GM20431 (cell line): ENCODE measurements at regions not wholly inside any gene's neighbourhood (a gene's known extent, or its start where the extent isn't known, plus 50 kb on each side); places are given as distances from the start of the nearest gene placed in this dataset.
"Not testable (repeated sequence)": the region's sequence is repeated elsewhere in the genome, so short reads cannot be mapped to it uniquely, and the experiment has no call there.

Experiments
- in situ Hi-C: fragments of 300-500 bp; cut with MseI, MboI; formaldehyde crosslinking; loops from one replicate; pipeline ENCODE4 v1.15.0; 2020; ENCODE audit warnings: low sequenced_read_pairs; ENCODE audit not compliant: unreplicated experiment

- in situ Hi-C loops = no loop called here
Observed at GRCh38 chr12:129959889-129960288, 56.1 kb upstream of the TMEM132D start.

- in situ Hi-C loops = no loop called here
Observed at GRCh38 chr12:129961091-129961490, 57.3 kb upstream of the TMEM132D start.

- in situ Hi-C loops = no loop called here
Observed at GRCh38 chr12:129961856-129962255, 58.0 kb upstream of the TMEM132D start.

GRCh38 chr12:129964300-129964699 is 60.5 kb upstream of the TMEM132D start:
- in situ Hi-C loops = no loop called here

- in situ Hi-C loops = no loop called here
Observed at GRCh38 chr12:129964826-129965457, 61.1 kb upstream of the TMEM132D start.

GRCh38 chr12:129966146-129966995 is 62.5 kb upstream of the TMEM132D start:
- in situ Hi-C loops = no loop called here

GRCh38 chr12:129971721-129972120 is 67.9 kb upstream of the TMEM132D start:
- in situ Hi-C loops = no loop called here

GRCh38 chr12:129973236-129973961 is 69.6 kb upstream of the TMEM132D start:
- in situ Hi-C loops = no loop called here

GRCh38 chr12:129984106-129984505 is 80.3 kb upstream of the TMEM132D start:
- in situ Hi-C loops = no loop called here

GRCh38 chr12:129987841-129988240 is 84.0 kb upstream of the TMEM132D start:
- in situ Hi-C loops = no loop called here

- in situ Hi-C loops = no loop called here
Observed at GRCh38 chr12:129994634-129995033, 90.8 kb upstream of the TMEM132D start.

- in situ Hi-C loops = no loop called here
Observed at GRCh38 chr12:129997239-129997638, 93.4 kb upstream of the TMEM132D start.

- in situ Hi-C loops = not testable (repeated sequence)
Observed at GRCh38 chr12:130004310-130004877, 100.6 kb upstream of the TMEM132D start.

- in situ Hi-C loops = no loop called here
Observed at GRCh38 chr12:130007771-130008170, 103.9 kb upstream of the TMEM132D start.

GRCh38 chr12:130008241-130008640 is 104.4 kb upstream of the TMEM132D start:
- in situ Hi-C loops = no loop called here

GRCh38 chr12:130009961-130010360 is 106.1 kb upstream of the TMEM132D start:
- in situ Hi-C loops = no loop called here

- in situ Hi-C loops = no loop called here
Observed at GRCh38 chr12:130011611-130012385, 108.0 kb upstream of the TMEM132D start.

- in situ Hi-C loops = no loop called here
Observed at GRCh38 chr12:130013771-130014484, 110.1 kb upstream of the TMEM132D start.

- in situ Hi-C loops = no loop called here
Observed at GRCh38 chr12:130014485-130014807, 110.6 kb upstream of the TMEM132D start.
